ENCODE measurements at regions not wholly inside any gene's neighbourhood (a gene's known extent, or its start where the extent isn't known, plus 50 kb on each side); places are given as distances from the start of the nearest gene placed in this dataset.

- TF ChIP-seq CTCF (IDR thresholded peaks at IDR 0.05; ENCODE audit: insufficient read depth, low read depth, low read length) (no peak), EZH2 (IDR thresholded peaks at IDR 0.05; ENCODE audit: insufficient read depth, low read length) (no peak)
- Histone ChIP-seq H2AFZ (ENCODE audit: low read depth, low read length) (no peak overlapping the region), H3K27me3 (ENCODE audit: insufficient read depth, low read length) (no peaks in the 10 kb centered on the region), H3K4me3 (ENCODE audit: insufficient read depth, low read depth, low read length) (no peak overlapping the region), H3K79me2 (ENCODE audit: insufficient read depth, low read length) (no peaks in the 10 kb centered on the region), H3K9ac (ENCODE audit: low read length) (no peak overlapping the region), H3K9me3 (ENCODE audit: insufficient read depth, low read depth, low read length) (no peaks in the 10 kb centered on the region), H3K4me1 (ENCODE audit: insufficient read depth, low read length) (peaks cover 3% of the 10 kb centered on the region), H4K20me1 (ENCODE audit: insufficient read depth, low read length) (no peaks in the 10 kb centered on the region), H3K27ac (ENCODE audit: low read depth, low read length) (no peak overlapping the region), H3K4me2 (ENCODE audit: low read length) (no peak overlapping the region), H3K36me3 (ENCODE audit: insufficient read depth, low read length) (no peaks in the 10 kb centered on the region)
- Mint-ChIP-seq H3K27me3 (ENCODE audit: low read depth, unreplicated experiment) (no peaks in the 10 kb centered on the region), H3K27ac (ENCODE audit: unreplicated experiment) (no peak overlapping the region), H3K4me1 (ENCODE audit: low read depth, unreplicated experiment) (peaks cover 3% of the 10 kb centered on the region), H3K9me3 (ENCODE audit: unreplicated experiment) (peaks cover 3% of the 10 kb centered on the region), H3K4me3 (ENCODE audit: unreplicated experiment) (no peak overlapping the region), H3K36me3 (ENCODE audit: low read depth, unreplicated experiment) (no peaks in the 10 kb centered on the region)
- DNase-seq (ENCODE audit: low read depth) = peak; percentile 55
- FAIRE-seq = no peak
Measured at GRCh38 chr11:109798521-109798920, 294.7 kb upstream of the ZC3H12C start.

- Histone ChIP-seq H3K9ac (ENCODE audit: low read length) (no peak overlapping the region), H3K9me3 (ENCODE audit: insufficient read depth, low read depth, low read length) (no peaks in the 10 kb centered on the region), H3K4me1 (ENCODE audit: insufficient read depth, low read length) (peaks cover 3% of the 10 kb centered on the region), H3K36me3 (ENCODE audit: insufficient read depth, low read length) (no peaks in the 10 kb centered on the region), H3K4me3 (ENCODE audit: insufficient read depth, low read depth, low read length) (no peak overlapping the region), H3K79me2 (ENCODE audit: insufficient read depth, low read length) (no peaks in the 10 kb centered on the region), H4K20me1 (ENCODE audit: insufficient read depth, low read length) (no peaks in the 10 kb centered on the region), H3K4me2 (ENCODE audit: low read length) (no peak overlapping the region), H3K27ac (ENCODE audit: low read depth, low read length) (no peak overlapping the region), H3K27me3 (ENCODE audit: insufficient read depth, low read length) (no peaks in the 10 kb centered on the region), H2AFZ (ENCODE audit: low read depth, low read length) (no peak overlapping the region)
- Mint-ChIP-seq H3K36me3 (ENCODE audit: low read depth, unreplicated experiment) (no peaks in the 10 kb centered on the region), H3K4me1 (ENCODE audit: low read depth, unreplicated experiment) (peaks cover 3% of the 10 kb centered on the region), H3K9me3 (ENCODE audit: unreplicated experiment) (peaks cover 3% of the 10 kb centered on the region), H3K4me3 (ENCODE audit: unreplicated experiment) (no peak overlapping the region), H3K27me3 (ENCODE audit: low read depth, unreplicated experiment) (no peaks in the 10 kb centered on the region), H3K27ac (ENCODE audit: unreplicated experiment) (no peak overlapping the region)
- no peak for DNase-seq (ENCODE audit: low read depth)
- FAIRE-seq = no peak
- no peak for TF ChIP-seq EZH2 (IDR thresholded peaks at IDR 0.05; ENCODE audit: insufficient read depth, low read length)
- TF ChIP-seq CTCF (IDR thresholded peaks at IDR 0.05; ENCODE audit: insufficient read depth, low read depth, low read length) = no peak
Measured at GRCh38 chr11:109799604-109800003, 293.6 kb upstream of the ZC3H12C start.

DNA sequence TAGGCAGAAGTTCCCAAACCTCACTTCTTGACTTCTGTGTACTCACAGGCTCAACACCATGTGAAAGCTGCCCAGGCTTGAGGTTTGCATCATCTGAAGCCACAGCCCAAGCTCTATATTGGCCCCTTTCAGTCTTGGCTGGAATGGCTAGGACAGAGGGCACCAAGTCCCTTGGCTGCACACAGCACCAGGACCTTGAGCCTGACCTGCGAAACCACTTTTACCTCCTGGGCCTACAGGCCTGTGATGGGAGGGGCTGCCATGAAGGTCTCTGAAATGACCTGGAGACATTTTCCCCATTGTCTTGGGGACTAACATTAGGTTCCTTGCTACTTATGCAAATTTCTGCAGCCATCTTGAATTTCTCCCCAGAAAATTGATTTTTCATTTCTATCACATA, 288.3 kb upstream of the ZC3H12C start:
- H3K4me1 Mint-ChIP-seq (ENCODE audit: low read depth, unreplicated experiment) = no peaks in the 10 kb centered on the region
- FAIRE-seq (no peak), DNase-seq (ENCODE audit: low read depth) (no peak)
- H3K36me3 Mint-ChIP-seq (ENCODE audit: low read depth, unreplicated experiment) = no peaks in the 10 kb centered on the region
- no peaks in the 10 kb centered on the region for H3K4me1 ChIP-seq (ENCODE audit: insufficient read depth, low read length)
- no peaks in the 10 kb centered on the region for H3K27me3 ChIP-seq (ENCODE audit: insufficient read depth, low read length)
- H3K9ac ChIP-seq (ENCODE audit: low read length) = no peak overlapping the region
- H3K79me2 ChIP-seq (ENCODE audit: insufficient read depth, low read length) = no peaks in the 10 kb centered on the region
- H3K27ac ChIP-seq (ENCODE audit: low read depth, low read length) = no peak overlapping the region
- H3K36me3 ChIP-seq (ENCODE audit: insufficient read depth, low read length) = no peaks in the 10 kb centered on the region
- no peak overlapping the region for H2AFZ ChIP-seq (ENCODE audit: low read depth, low read length)
- H3K4me3 Mint-ChIP-seq (ENCODE audit: unreplicated experiment) = no peak overlapping the region
- H3K9me3 ChIP-seq (ENCODE audit: insufficient read depth, low read depth, low read length) = no peaks in the 10 kb centered on the region
- TF ChIP-seq EZH2 (IDR thresholded peaks at IDR 0.05; ENCODE audit: insufficient read depth, low read length) = no peak
- no peak for TF ChIP-seq CTCF (IDR thresholded peaks at IDR 0.05; ENCODE audit: insufficient read depth, low read depth, low read length)
- H3K4me2 ChIP-seq (ENCODE audit: low read length) = no peak overlapping the region
- H3K27me3 Mint-ChIP-seq (ENCODE audit: low read depth, unreplicated experiment) = no peaks in the 10 kb centered on the region
- H3K4me3 ChIP-seq (ENCODE audit: insufficient read depth, low read depth, low read length) = no peak overlapping the region
- H3K9me3 Mint-ChIP-seq (ENCODE audit: unreplicated experiment) = no peaks in the 10 kb centered on the region
- no peak overlapping the region for H3K27ac Mint-ChIP-seq (ENCODE audit: unreplicated experiment)
- no peaks in the 10 kb centered on the region for H4K20me1 ChIP-seq (ENCODE audit: insufficient read depth, low read length)
